ENCODE measurements at regions not wholly inside any gene's neighbourhood (a gene's known extent, or its start where the extent isn't known, plus 50 kb on each side); places are given as distances from the start of the nearest gene placed in this dataset.
A peak's percentile ranks its signal among the peaks of the same experiment; 100 is the strongest.

- H3K27ac ChIP-seq: no peak overlapping the region
- TF ChIP-seq ZFX (IDR thresholded peaks at IDR 0.05): no peak
- no peak for TF ChIP-seq CTCF (conservative IDR thresholded peaks at IDR 0.05)
Observed at GRCh38 chr6:125539892-125540291, 209.5 kb upstream of the HEY2 start.

GRCh38 chr6:125544819-125545218, 204.6 kb upstream of the HEY2 start:
- TF ChIP-seq ZFX (IDR thresholded peaks at IDR 0.05) (no peak), CTCF (conservative IDR thresholded peaks at IDR 0.05) (no peak)
- H3K27ac ChIP-seq: no peak overlapping the region

- no peak for TF ChIP-seq ZFX (IDR thresholded peaks at IDR 0.05)
- 0 out of 2 replicates have a peak, but pooled peaks have one; percentile 5 for TF ChIP-seq CTCF (conservative IDR thresholded peaks at IDR 0.05)
- no peak overlapping the region for H3K27ac ChIP-seq
Observed at GRCh38 chr6:125546841-125547251, 202.6 kb upstream of the HEY2 start.

GRCh38 chr6:125547381-125547780, 202.1 kb upstream of the HEY2 start:
- H3K27ac ChIP-seq: no peak overlapping the region
- no peak for TF ChIP-seq ZFX (IDR thresholded peaks at IDR 0.05)
- no peak for TF ChIP-seq CTCF (conservative IDR thresholded peaks at IDR 0.05)

GRCh38 chr6:125549202-125549884, 200.1 kb upstream of the HEY2 start:
- H3K27ac ChIP-seq: no peak overlapping the region
- no peak for TF ChIP-seq ZFX (IDR thresholded peaks at IDR 0.05)
- no peak for TF ChIP-seq CTCF (conservative IDR thresholded peaks at IDR 0.05)

- H3K27ac ChIP-seq: no peak overlapping the region
- no peak for TF ChIP-seq ZFX (IDR thresholded peaks at IDR 0.05)
- TF ChIP-seq CTCF (conservative IDR thresholded peaks at IDR 0.05): no peak
Observed at GRCh38 chr6:125550892-125551291, 198.5 kb upstream of the HEY2 start.

- no peak overlapping the region for H3K27ac ChIP-seq
- TF ChIP-seq CTCF (conservative IDR thresholded peaks at IDR 0.05): no peak
- TF ChIP-seq ZFX (IDR thresholded peaks at IDR 0.05): no peak
Observed at GRCh38 chr6:125552819-125553218, 196.6 kb upstream of the HEY2 start.

Data from C4-2B (cell line).